PC-9 (cell line): ENCODE measurements at regions not wholly inside any gene's neighbourhood (a gene's known extent, or its start where the extent isn't known, plus 50 kb on each side); places are given as distances from the start of the nearest gene placed in this dataset.

Source experiments
- EZH2 ChIP-seq: fragments of 200-600 bp; sonication (generic); IDR thresholded peaks from 2 replicates; pipeline ENCODE4 v1.8.0; 2017; ENCODE audit warnings: antibody characterized with exemption, low read depth
- TF ChIP-seq, protein P1 (sequence below): fragments of 200-600 bp; sonication (generic); conservative IDR thresholded peaks from 2 replicates; pipeline ENCODE4 v1.6.1; 2017; ENCODE audit warnings: mixed run types, antibody characterized with exemption, mild to moderate bottlenecking, moderate library complexity

- no peak for TF ChIP-seq EZH2
- TF ChIP-seq, protein P1, sequence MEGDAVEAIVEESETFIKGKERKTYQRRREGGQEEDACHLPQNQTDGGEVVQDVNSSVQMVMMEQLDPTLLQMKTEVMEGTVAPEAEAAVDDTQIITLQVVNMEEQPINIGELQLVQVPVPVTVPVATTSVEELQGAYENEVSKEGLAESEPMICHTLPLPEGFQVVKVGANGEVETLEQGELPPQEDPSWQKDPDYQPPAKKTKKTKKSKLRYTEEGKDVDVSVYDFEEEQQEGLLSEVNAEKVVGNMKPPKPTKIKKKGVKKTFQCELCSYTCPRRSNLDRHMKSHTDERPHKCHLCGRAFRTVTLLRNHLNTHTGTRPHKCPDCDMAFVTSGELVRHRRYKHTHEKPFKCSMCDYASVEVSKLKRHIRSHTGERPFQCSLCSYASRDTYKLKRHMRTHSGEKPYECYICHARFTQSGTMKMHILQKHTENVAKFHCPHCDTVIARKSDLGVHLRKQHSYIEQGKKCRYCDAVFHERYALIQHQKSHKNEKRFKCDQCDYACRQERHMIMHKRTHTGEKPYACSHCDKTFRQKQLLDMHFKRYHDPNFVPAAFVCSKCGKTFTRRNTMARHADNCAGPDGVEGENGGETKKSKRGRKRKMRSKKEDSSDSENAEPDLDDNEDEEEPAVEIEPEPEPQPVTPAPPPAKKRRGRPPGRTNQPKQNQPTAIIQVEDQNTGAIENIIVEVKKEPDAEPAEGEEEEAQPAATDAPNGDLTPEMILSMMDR: no peak
Observed at GRCh38 chr4:164318350-164318749, 435.6 kb upstream of the SMIM31 start.
